ENCODE measurements at regions not wholly inside any gene's neighbourhood (a gene's known extent, or its start where the extent isn't known, plus 50 kb on each side); places are given as distances from the start of the nearest gene placed in this dataset.

DNA sequence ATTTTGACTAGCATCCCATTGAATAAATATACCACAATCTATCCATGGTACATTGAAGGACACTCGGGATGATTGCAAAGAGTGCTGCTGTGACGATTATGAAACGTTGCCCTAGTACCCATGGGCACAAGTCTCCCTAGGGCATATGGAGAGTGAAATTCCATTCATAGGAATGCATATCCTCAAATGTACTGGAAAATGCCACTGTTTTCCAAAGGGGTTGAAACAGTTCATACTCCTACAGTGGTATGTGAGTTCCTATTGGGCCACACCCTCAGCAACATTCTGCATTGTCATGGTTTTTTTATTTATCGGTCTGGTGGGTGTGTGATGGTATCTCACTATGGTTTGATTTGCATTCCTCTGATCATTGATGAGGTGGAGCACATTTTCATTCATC, 130.6 kb downstream of the TWIST2 start:
- Mint-ChIP-seq H3K36me3 (no peaks in the 10 kb centered on the region), H3K27ac (no peak overlapping the region), H3K9me3 (peaks cover 4 to 18% (median 12%) of the 10 kb centered on the region in 7 donors), H3K4me3 (no peak overlapping the region), H3K4me1 (no peaks in the 10 kb centered on the region), H3K27me3 (ENCODE audit: low read depth in 3 of 3) (peaks cover 8 to 10% (median 8%) of the 10 kb centered on the region in 3 donors)
- Histone ChIP-seq H4K20me1 (ENCODE audit: insufficient read depth, low read length) (no peaks in the 10 kb centered on the region), H2AFZ (ENCODE audit: insufficient read depth, low read depth, low read length, poor library complexity, severe bottlenecking) (no peak overlapping the region), H3K27ac (ENCODE audit: low read depth in 1 of 2, low read length in 2 of 2) (no peak overlapping the region), H3K9ac (ENCODE audit: insufficient read depth, low read length, poor library complexity, severe bottlenecking) (no peak overlapping the region), H3K36me3 (replicated peaks in 1 of 2; ENCODE audit: control insufficient read depth in 1 of 2, insufficient read depth in 2 of 2, low read length in 2 of 2) (no peaks in the 10 kb centered on the region), H3K79me2 (ENCODE audit: insufficient read depth, low read length) (no peaks in the 10 kb centered on the region), H3K4me3 (replicated peaks in 1 of 3; ENCODE audit: low read depth in 2 of 3, low read length in 3 of 3) (no peak overlapping the region), H3K4me1 (ENCODE audit: control insufficient read depth in 1 of 2, insufficient read depth in 2 of 2, low read length in 2 of 2) (no peaks in the 10 kb centered on the region), H3K27me3 (ENCODE audit: control insufficient read depth in 2 of 2, insufficient read depth in 2 of 2, low read length in 2 of 2) (no peaks in the 10 kb centered on the region), H3K4me2 (replicated peaks; ENCODE audit: extremely low read depth, low read length, poor library complexity, severe bottlenecking) (no peak overlapping the region), H3K9me3 (replicated peaks in 1 of 2; ENCODE audit: control insufficient read depth in 1 of 2, insufficient read depth in 1 of 2, low read length in 2 of 2) (peaks cover 0 to 4% of the 10 kb centered on the region in 2 donors)
- no peak for DNase-seq
- TF ChIP-seq CTCF (IDR thresholded peaks at IDR 0.05), result no peak
- no CpG with 5 or more reads among the region's 4 CpGs for WGBS (ENCODE audit: insufficient coverage)
- intact Hi-C loops (cut with micrococcal nuclease), result no loop called here

DNA sequence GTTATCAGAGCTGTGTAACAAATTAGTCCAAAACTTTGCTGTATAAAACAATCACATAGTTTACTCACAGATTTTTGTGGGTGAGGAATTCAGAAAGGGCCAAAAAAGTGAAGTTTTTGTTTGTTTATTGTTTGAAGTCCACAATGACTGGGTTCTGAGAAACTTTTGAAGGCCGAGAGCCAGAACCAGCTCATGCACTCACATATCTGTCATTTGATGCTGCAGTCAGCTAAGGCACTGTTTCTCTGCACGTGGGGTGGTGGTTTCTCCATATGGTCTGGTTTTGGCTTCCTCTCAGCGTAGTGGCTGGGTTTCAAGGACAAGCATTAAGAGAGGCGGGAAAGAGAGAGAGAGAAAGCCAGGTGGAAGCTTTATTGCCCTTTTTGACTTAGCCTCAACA, 131.8 kb downstream of the TWIST2 start:
- no peak overlapping the region for H3K27ac ChIP-seq (ENCODE audit: low read depth in 1 of 2, low read length in 2 of 2)
- H3K4me3 ChIP-seq (replicated peaks in 1 of 3; ENCODE audit: low read depth in 2 of 3, low read length in 3 of 3), result no peak overlapping the region
- WGBS (ENCODE audit: insufficient coverage), result 100% methylated on average over 2 of the region's 4 CpGs
- H3K9me3 Mint-ChIP-seq, result peaks cover 4 to 18% (median 12%) of the 10 kb centered on the region in 7 donors
- H3K36me3 Mint-ChIP-seq, result no peaks in the 10 kb centered on the region
- H3K4me3 Mint-ChIP-seq, result no peak overlapping the region
- H3K4me1 ChIP-seq (ENCODE audit: control insufficient read depth in 1 of 2, insufficient read depth in 2 of 2, low read length in 2 of 2), result no peaks in the 10 kb centered on the region
- H3K4me1 Mint-ChIP-seq, result no peaks in the 10 kb centered on the region
- H3K9me3 ChIP-seq (replicated peaks in 1 of 2; ENCODE audit: control insufficient read depth in 1 of 2, insufficient read depth in 1 of 2, low read length in 2 of 2), result peaks cover 0 to 4% of the 10 kb centered on the region in 2 donors
- peak overlapping the region in 1 of 7 donors; percentile 41 for H3K27ac Mint-ChIP-seq
- no peak overlapping the region for H3K9ac ChIP-seq (ENCODE audit: insufficient read depth, low read length, poor library complexity, severe bottlenecking)
- no peak overlapping the region for H2AFZ ChIP-seq (ENCODE audit: insufficient read depth, low read depth, low read length, poor library complexity, severe bottlenecking)
- no peaks in the 10 kb centered on the region for H3K79me2 ChIP-seq (ENCODE audit: insufficient read depth, low read length)
- H4K20me1 ChIP-seq (ENCODE audit: insufficient read depth, low read length), result no peaks in the 10 kb centered on the region
- DNase-seq, result no peak
- no peak for TF ChIP-seq CTCF (IDR thresholded peaks at IDR 0.05)
- no peak overlapping the region for H3K4me2 ChIP-seq (replicated peaks; ENCODE audit: extremely low read depth, low read length, poor library complexity, severe bottlenecking)
- H3K27me3 ChIP-seq (ENCODE audit: control insufficient read depth in 2 of 2, insufficient read depth in 2 of 2, low read length in 2 of 2), result no peaks in the 10 kb centered on the region
- no peaks in the 10 kb centered on the region for H3K36me3 ChIP-seq (replicated peaks in 1 of 2; ENCODE audit: control insufficient read depth in 1 of 2, insufficient read depth in 2 of 2, low read length in 2 of 2)
- intact Hi-C loops (cut with micrococcal nuclease), result no loop called here
- H3K27me3 Mint-ChIP-seq (ENCODE audit: low read depth in 3 of 3), result peaks cover 8 to 10% (median 10%) of the 10 kb centered on the region in 3 donors

Data from CD14-positive monocyte (primary cell).